ENCODE measurements at regions not wholly inside any gene's neighbourhood (a gene's known extent, or its start where the extent isn't known, plus 50 kb on each side); places are given as distances from the start of the nearest gene placed in this dataset.
"Not testable (repeated sequence)": the region's sequence is repeated elsewhere in the genome, so short reads cannot be mapped to it uniquely, and the experiment has no call there.

GRCh38 chr1:68725001-68725752, 228.3 kb upstream of the DEPDC1 start:
- no peaks in the 10 kb centered on the region for H3K36me3 ChIP-seq (ENCODE audit: insufficient read depth, low read length)
- H3K9ac ChIP-seq (ENCODE audit: low read length), result no peak overlapping the region
- H3K9me2 ChIP-seq (ENCODE audit: insufficient read depth, low read length), result no peaks in the 10 kb centered on the region
- H3K9me3 ChIP-seq (ENCODE audit: low read length), result no peaks in the 10 kb centered on the region
- H3K4me2 ChIP-seq (ENCODE audit: low read length), result no peak overlapping the region
- no peak overlapping the region for H3K4me3 ChIP-seq (ENCODE audit: low read length)
- no peaks in the 10 kb centered on the region for H3K27me3 ChIP-seq (ENCODE audit: insufficient read depth, low read depth, low read length)
- H3K27ac ChIP-seq (ENCODE audit: low read length), result no peak overlapping the region
- no peak overlapping the region for H2AFZ ChIP-seq (ENCODE audit: low read depth, low read length)
- no peaks in the 10 kb centered on the region for H3K79me2 ChIP-seq (replicated peaks; ENCODE audit: insufficient read depth, low read length)
- no peaks in the 10 kb centered on the region for H4K20me1 ChIP-seq (ENCODE audit: insufficient read depth)
- TF ChIP-seq REST (IDR thresholded peaks at IDR 0.05; ENCODE audit: borderline replicate concordance) (no peak), EZH2 (IDR thresholded peaks at IDR 0.05; ENCODE audit: borderline replicate concordance, insufficient read depth, low read length, poor library complexity, severe bottlenecking) (no peak), MXI1 (conservative IDR thresholded peaks at IDR 0.05; ENCODE audit: poor library complexity, severe bottlenecking) (no peak), RAD21 (conservative IDR thresholded peaks at IDR 0.05) (no peak), CTCF (IDR thresholded peaks at IDR 0.05; ENCODE audit: poor library complexity, severe bottlenecking) (no peak), POLR2AphosphoS5 (IDR thresholded peaks at IDR 0.05) (no peak), TAF1 (IDR thresholded peaks at IDR 0.05; ENCODE audit: low read depth) (no peak), EP300 (conservative IDR thresholded peaks at IDR 0.05; ENCODE audit: poor library complexity, severe bottlenecking) (no peak), SMC3 (conservative IDR thresholded peaks at IDR 0.05; ENCODE audit: poor library complexity) (no peak)
- no peaks in the 10 kb centered on the region for H3F3A ChIP-seq (ENCODE audit: insufficient read depth, low read length, poor library complexity, severe bottlenecking)

GRCh38 chr1:68739486-68739885, 242.6 kb upstream of the DEPDC1 start:
- H3K79me2 ChIP-seq (replicated peaks; ENCODE audit: insufficient read depth, low read length); H3K9me2 ChIP-seq (ENCODE audit: insufficient read depth, low read length); H3K4me3 ChIP-seq (ENCODE audit: low read length); H3K27me3 ChIP-seq (ENCODE audit: insufficient read depth, low read depth, low read length); H4K20me1 ChIP-seq (ENCODE audit: insufficient read depth); H3K27ac ChIP-seq (ENCODE audit: low read length); H3K9ac ChIP-seq (ENCODE audit: low read length); H3K36me3 ChIP-seq (ENCODE audit: insufficient read depth, low read length); H3K4me2 ChIP-seq (ENCODE audit: low read length); H3K9me3 ChIP-seq (ENCODE audit: low read length); H2AFZ ChIP-seq (ENCODE audit: low read depth, low read length); H3F3A ChIP-seq (ENCODE audit: insufficient read depth, low read length, poor library complexity, severe bottlenecking): not testable (repeated sequence)
